H1 (cell line): ENCODE measurements at regions not wholly inside any gene's neighbourhood (a gene's known extent, or its start where the extent isn't known, plus 50 kb on each side); places are given as distances from the start of the nearest gene placed in this dataset.

Experiments
- KDM1A ChIP-seq: fragments of 200-600, 300-600 bp; sonication (generic); IDR thresholded peaks from 2 replicates; pipeline ENCODE4 v1.7.1; 2016; ENCODE audit warnings: mild to moderate bottlenecking, low read length, borderline replicate concordance
- SIX5 ChIP-seq: IDR thresholded peaks from 2 replicates; pipeline ENCODE4 v1.6.1; 2011; ENCODE audit warnings: mild to moderate bottlenecking, low read depth, low read length
- SP1 ChIP-seq: IDR thresholded peaks from 2 replicates; pipeline ENCODE4 v1.6.1; 2011; ENCODE audit warnings: low read depth, low read length
- SP4 ChIP-seq: IDR thresholded peaks from 2 replicates; pipeline ENCODE4 v1.6.1; 2012; ENCODE audit warnings: low read length, inconsistent platforms
- SRF ChIP-seq: IDR thresholded peaks from 2 replicates; pipeline ENCODE4 v1.6.1; 2011; ENCODE audit warnings: mild to moderate bottlenecking, low read depth, low read length, moderate library complexity
- TAF1 ChIP-seq: IDR thresholded peaks from 2 replicates; pipeline ENCODE4 v1.6.1; 2011; ENCODE audit warnings: mild to moderate bottlenecking, low read depth, low read length
- TAF7 ChIP-seq: optimal IDR thresholded peaks from 2 replicates; pipeline ENCODE3; 2011; ENCODE audit warnings: low read depth, mild to moderate bottlenecking, inconsistent platforms, low read length, moderate library complexity, borderline replicate concordance

DNA sequence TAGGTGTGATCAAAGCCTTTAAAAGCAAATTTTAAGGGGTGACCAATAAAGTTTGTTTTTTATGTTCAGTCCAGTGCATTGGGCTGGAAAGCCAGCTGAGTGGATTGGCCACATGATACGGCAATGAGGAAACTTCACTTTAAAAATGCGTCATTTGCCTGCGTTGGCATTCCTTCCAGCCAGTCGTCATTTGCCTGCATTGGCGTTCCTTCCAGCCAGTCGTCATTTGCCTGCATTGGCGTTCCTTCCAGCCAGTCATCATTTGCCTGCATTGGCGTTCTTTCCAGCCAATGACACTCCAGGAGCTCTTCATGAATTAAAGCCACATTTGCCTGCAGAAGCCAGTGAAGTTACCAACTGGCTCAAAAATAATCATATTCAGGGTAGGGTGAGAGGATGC lies 378.6 kb downstream of the SMOC2 start (continued):
- TF ChIP-seq KDM1A (no peak), SRF (no peak), TAF1 (no peak), SIX5 (no peak), SP4 (no peak), TAF7 (no peak), SP1 (no peak)
